OCI-LY1 (cell line): ENCODE measurements at regions not wholly inside any gene's neighbourhood (a gene's known extent, or its start where the extent isn't known, plus 50 kb on each side); places are given as distances from the start of the nearest gene placed in this dataset.

ENCODE experiments used
- CTCF ChIP-seq: fragments of 200-600 bp; sonication (generic), shearing (Covaris generic); IDR thresholded peaks from 2 replicates; pipeline ENCODE4 v1.5.1; 2017; ENCODE audit warnings: mild to moderate bottlenecking, antibody characterized with exemption, low read length, moderate library complexity, mixed read lengths
- EZH2 ChIP-seq: fragments of 200-600 bp; sonication (generic), shearing (Covaris generic); IDR thresholded peaks from 2 replicates; pipeline ENCODE4 v1.8.0; 2017; ENCODE audit warnings: borderline replicate concordance, mixed run types, mild to moderate bottlenecking, antibody characterized with exemption, low read length, moderate library complexity, mixed read lengths

DNA sequence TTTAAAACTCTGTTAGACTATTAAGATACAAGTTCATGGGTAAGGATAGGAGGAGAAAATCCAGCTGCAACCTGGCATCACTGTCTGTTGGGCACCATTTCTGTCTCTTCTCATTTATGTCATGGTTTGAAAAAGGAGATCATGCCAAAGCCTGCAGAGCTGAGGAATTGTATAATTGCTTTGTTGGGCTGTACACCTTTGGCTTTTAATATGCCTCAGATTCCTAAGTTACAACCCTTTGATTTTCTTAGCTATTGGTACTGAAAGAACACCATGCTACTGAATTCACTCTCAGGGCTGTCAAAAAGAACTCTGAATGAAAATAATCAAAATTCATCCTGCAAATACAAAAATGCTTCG lies 174.3 kb downstream of the ACKR3 start:
- TF ChIP-seq CTCF = no peak
- no peak for TF ChIP-seq EZH2
